ENCODE measurements at regions not wholly inside any gene's neighbourhood (a gene's known extent, or its start where the extent isn't known, plus 50 kb on each side); places are given as distances from the start of the nearest gene placed in this dataset.

DNA sequence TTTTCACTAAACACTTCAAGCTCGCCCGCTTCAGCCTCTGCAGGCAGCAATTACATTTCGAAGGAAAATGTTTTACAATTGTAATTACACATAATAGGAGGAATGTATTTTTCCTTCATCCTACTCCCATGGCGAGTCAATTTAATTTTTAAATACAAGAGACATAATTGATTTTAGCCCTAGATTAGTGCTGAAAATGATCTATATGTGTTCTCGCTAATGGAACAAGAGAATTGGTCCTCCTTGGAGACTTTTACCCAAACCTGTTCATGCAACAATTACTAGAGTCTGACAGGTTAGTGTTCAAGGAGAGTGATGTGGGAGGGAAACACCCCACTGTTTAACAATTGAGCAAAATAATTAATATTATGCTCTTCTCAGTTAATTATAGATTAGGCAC, 509.4 kb upstream of the SETBP1 start:
- DNase-seq: no peak

DNA sequence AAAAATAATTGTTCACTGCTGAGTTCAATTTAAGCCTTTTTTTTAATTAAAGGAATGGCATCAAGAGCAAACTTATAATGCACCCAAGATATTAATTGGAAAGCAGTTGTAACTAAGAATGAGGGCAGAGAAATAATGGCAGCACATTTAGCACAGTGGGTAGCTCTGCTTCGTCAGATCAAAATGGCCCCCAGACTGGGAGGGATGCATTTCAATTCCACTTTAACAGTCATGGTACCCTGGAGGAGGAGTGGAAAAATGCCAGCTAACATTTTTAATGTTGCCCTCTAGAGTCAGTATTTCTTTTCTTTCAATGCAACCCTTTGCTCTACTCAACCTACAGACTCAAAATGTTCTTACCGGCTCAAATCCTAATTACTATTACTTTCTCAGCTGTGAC, 504.8 kb upstream of the SETBP1 start:
- DNase-seq: no peak

DNA sequence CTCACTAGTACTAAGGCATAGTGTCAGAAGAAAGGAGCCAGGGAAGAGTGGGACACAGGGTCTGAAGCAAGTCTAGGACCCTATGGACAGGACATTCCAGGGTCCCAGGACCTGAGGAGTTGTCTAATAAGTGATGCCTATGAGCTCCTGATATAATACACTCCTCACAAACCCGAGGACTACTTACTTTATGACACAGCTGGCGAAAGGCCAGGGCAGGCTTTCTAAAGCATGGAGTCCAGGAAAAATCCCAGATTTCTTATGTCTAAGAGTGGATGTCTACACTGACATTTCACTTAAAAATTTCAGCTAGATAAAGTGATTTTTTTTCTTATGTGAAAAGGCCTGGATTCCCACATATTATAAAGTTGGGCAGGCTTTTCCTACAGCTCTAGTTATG, 502.2 kb upstream of the SETBP1 start:
- no peak for DNase-seq

GRCh38 chr18:44179693-44180092, 501.0 kb upstream of the SETBP1 start:
- no peak for DNase-seq

GRCh38 chr18:44180683-44181082, 500.0 kb upstream of the SETBP1 start:
- DNase-seq: no peak

- DNase-seq: no peak
Measured at GRCh38 chr18:44181951-44182747, 498.5 kb upstream of the SETBP1 start.

GRCh38 chr18:44186001-44186400, 494.7 kb upstream of the SETBP1 start:
- DNase-seq: no peak

DNA sequence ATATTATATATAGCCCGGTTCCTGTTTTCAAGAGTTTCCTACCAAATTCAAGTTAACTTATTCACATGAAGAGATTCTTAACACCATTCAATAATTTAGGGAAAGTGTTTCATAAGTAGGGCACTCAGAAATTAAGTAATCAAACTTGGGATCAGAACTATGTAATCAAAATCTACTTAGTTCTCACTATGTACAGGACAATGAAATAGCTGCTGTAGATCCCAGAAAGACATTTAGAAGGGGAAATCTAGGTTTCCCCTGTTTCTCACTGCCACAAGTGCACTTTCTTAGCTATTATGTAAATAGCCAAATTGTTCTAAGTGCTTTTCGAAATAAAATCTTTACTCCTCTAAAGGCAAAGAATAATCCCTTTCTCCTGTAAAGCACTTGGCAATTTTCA, 493.6 kb upstream of the SETBP1 start:
- no peak for DNase-seq

- DNase-seq: no peak
Measured at GRCh38 chr18:44195394-44196140, 485.1 kb upstream of the SETBP1 start.

GRCh38 chr18:44197832-44198611, 482.7 kb upstream of the SETBP1 start:
- DNase-seq: no peak

DNA sequence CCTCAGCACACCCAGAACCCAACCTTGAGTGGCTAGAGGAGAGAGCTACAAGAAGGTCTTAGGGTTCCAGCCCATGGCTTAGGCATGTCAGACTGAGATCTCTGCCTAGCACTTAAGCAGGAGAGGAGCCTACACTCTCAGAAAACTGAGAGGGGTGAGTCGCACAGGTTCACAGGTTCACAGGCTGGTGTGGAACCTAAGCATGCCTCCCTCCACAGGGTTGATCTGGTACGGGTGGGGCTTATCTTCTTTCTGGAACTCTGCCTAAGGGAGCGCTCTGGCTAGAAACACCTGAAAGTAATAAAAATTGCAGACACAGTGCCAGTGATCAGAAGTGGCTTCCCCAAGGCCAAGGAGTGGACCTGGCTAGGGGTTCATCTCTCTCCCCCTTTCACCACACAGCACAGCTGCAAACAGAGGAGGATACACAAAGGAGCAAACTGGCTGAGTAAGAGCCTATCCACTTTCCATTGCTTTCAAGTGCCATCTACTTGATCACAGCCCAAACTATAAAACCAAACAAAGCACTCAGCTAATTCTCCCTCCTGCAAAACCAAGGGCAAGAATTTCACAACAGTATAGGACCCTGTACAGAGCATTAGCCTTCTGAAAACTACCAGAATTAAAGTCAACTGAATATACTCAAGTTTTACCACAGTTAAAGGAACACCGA, 481.9 kb upstream of the SETBP1 start:
- DNase-seq: no peak

- DNase-seq: no peak
Measured at GRCh38 chr18:44213293-44213692, 467.4 kb upstream of the SETBP1 start.

- no peak for DNase-seq
Measured at GRCh38 chr18:44214396-44214795, 466.3 kb upstream of the SETBP1 start.

DNA sequence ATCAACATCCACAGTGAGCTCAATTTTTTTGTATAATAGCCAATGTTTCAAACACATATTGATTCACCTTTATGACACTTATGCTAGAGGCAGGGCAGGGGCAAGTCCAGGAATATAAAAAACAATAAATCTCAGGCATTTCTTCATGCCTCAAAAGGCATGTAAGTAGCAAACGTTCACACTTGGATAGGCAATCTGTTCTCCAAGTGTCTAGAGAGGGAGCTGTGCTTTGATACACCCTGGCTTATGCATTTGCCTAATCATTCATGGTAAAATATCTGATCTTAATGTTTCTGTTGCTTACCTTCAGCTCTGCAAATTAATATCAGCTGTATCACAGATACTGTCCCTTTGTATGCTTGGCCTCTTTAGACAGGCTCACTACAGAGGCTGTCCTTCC, 464.5 kb upstream of the SETBP1 start:
- no peak for DNase-seq

DNA sequence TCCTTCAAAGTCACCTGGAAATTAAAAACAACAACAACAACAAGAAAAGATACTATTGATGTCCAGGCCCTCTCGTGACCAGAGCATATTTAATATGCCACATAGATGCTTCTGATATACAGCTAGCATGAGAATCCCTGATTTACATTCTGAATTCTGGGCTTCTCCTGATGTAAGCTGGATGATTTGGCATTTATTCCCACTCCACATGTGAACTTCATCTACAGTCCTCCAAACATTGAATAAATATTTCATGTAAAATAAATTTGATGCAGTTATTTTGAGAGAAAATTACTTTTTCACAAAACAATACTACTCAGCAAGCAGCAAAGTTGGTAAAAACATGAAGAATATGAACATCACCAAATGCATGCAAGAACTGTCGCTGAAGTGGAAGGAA, 453.2 kb upstream of the SETBP1 start:
- DNase-seq: no peak

- peak; percentile 90 for DNase-seq
Measured at GRCh38 chr18:44229693-44230108, 451.0 kb upstream of the SETBP1 start.

DNA sequence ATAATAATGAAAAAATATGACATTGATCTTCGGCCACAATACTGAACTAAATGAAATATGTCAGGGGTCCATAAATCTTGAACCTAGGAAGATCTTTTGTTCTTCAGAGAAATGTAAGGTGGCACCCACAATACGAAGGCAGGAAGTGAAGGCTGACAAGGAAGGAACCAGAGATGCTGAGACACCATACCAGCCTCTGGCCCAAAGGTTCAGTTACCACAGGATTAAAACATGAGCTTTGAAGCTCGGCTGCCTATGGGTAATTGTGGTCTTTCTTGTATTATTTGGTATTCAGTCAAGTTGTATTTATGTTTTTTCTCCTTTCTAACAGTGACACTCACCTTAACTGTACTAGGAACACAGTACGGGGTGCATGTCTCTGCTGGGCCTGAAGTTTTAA, 448.8 kb upstream of the SETBP1 start:
- no peak for DNase-seq

- DNase-seq: no peak
Measured at GRCh38 chr18:44232500-44232899, 448.2 kb upstream of the SETBP1 start.

DNA sequence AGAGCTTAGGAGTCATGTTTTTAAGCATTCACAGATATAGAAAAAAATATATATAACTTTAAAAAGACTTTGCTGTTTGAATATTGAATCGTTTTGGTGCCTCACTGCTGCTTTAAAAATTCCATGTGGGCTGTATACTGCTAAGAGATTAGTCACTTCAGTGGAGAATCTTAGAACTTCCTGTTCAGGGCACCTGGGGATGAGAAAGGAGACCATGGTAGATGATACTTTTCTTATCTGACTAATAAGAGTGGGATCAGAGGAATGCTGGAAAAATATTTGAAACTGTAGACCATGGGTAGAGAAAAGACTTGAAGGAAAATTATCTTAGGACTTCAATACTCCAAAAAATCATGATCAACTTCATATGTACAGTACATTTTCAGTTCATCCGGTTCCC, 442.2 kb upstream of the SETBP1 start:
- no peak for DNase-seq

GRCh38 chr18:44238911-44239310, 441.8 kb upstream of the SETBP1 start:
- DNase-seq: no peak

- no peak for DNase-seq
Measured at GRCh38 chr18:44241020-44241419, 439.7 kb upstream of the SETBP1 start.

DNA sequence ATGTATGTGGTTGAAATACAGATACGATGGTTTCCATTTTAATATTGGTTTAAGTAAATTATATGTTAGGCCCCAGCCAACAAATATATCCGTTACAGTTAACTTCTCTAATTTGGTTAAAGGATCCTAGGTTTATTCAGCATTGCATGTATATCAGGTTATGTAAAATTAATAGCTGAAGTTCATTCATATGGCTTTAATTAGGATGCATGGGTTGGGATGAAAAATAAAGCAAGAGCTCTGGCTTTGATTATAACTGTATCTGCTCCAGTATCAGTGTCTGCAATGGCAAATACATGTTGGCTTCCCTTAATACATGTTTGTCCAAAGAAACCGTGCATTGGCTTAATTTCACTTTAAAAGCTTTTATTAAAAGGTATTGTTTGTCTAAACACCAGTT, 435.7 kb upstream of the SETBP1 start:
- no peak for DNase-seq

DNA sequence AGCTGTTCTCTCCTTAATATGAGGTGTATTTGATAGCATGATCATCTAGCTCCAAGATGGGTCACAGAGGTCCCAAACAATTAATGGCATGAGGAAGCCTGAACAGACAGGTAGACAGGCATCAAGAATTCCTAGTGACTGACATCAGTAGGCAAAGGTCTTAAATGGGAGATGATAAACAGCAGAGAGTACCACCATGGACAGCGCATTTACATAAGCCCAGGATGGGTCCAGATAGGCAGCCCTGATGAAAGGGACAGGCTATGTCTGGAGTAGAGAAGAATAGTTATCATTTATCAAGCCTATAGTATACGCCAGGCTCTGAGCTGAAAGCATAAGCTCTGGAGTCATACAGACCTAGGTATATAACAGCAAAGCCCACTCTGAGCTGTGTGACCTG, 434.7 kb upstream of the SETBP1 start:
- DNase-seq: no peak
